ENCODE measurements at regions not wholly inside any gene's neighbourhood (a gene's known extent, or its start where the extent isn't known, plus 50 kb on each side); places are given as distances from the start of the nearest gene placed in this dataset.

DNA sequence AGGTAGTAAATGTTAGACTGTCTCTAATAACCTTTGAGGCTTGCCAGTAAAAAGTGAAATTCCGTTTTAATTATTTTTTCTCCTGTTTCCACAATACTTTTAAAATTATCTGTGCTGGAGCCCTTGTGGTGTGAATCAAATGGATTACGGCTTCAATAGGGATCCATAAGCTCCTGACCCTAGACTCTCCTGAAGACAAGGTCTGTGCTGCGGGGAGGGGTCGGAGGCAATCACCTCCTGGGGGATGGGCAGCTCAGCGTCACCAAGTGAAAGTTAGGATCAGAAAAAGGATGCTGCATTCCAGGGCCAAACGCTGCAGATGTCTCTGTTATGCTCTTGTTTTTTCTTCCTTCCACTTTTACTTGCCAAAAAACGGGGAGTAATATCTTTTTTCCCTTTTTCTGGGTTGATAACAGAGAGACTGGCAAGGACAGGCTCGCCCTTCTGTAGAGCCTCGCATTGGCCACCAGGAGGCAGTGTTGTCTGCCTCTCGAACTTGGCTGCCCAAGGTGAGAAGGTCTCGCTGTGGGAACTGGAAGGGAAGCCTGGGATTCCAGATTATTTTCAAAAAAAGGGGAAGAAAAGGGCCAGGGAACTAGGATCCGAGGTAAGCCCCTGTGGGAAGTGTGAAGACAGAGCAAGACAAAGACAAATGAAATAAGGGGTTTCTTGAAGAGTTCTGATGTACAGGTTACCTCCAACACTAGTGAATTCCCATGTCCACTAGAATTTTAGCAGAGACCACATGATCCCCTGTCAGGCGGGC is 621.9 kb downstream of the ACTR3B start:
- TF ChIP-seq, protein P1, sequence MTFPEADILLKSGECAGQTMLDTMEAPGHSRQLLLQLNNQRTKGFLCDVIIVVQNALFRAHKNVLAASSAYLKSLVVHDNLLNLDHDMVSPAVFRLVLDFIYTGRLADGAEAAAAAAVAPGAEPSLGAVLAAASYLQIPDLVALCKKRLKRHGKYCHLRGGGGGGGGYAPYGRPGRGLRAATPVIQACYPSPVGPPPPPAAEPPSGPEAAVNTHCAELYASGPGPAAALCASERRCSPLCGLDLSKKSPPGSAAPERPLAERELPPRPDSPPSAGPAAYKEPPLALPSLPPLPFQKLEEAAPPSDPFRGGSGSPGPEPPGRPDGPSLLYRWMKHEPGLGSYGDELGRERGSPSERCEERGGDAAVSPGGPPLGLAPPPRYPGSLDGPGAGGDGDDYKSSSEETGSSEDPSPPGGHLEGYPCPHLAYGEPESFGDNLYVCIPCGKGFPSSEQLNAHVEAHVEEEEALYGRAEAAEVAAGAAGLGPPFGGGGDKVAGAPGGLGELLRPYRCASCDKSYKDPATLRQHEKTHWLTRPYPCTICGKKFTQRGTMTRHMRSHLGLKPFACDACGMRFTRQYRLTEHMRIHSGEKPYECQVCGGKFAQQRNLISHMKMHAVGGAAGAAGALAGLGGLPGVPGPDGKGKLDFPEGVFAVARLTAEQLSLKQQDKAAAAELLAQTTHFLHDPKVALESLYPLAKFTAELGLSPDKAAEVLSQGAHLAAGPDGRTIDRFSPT (tag by site-specific recombination; IDR thresholded peaks at IDR 0.05): no peak
- TF ChIP-seq ZNF510 (tag by site-specific recombination; IDR thresholded peaks at IDR 0.05; ENCODE audit: insufficient replicate concordance) (no peak), MYNN (tag by site-specific recombination; IDR thresholded peaks at IDR 0.05; ENCODE audit: borderline replicate concordance) (no peak), ZNF621 (tag by site-specific recombination; IDR thresholded peaks at IDR 0.05) (no peak), ZNF394 (tag by site-specific recombination; IDR thresholded peaks at IDR 0.05; ENCODE audit: borderline replicate concordance) (no peak), ZNF138 (tag by site-specific recombination; IDR thresholded peaks at IDR 0.05; ENCODE audit: borderline replicate concordance) (no peak), ZNF350 (tag by site-specific recombination; IDR thresholded peaks at IDR 0.05) (no peak)
- TF ChIP-seq, protein P2, sequence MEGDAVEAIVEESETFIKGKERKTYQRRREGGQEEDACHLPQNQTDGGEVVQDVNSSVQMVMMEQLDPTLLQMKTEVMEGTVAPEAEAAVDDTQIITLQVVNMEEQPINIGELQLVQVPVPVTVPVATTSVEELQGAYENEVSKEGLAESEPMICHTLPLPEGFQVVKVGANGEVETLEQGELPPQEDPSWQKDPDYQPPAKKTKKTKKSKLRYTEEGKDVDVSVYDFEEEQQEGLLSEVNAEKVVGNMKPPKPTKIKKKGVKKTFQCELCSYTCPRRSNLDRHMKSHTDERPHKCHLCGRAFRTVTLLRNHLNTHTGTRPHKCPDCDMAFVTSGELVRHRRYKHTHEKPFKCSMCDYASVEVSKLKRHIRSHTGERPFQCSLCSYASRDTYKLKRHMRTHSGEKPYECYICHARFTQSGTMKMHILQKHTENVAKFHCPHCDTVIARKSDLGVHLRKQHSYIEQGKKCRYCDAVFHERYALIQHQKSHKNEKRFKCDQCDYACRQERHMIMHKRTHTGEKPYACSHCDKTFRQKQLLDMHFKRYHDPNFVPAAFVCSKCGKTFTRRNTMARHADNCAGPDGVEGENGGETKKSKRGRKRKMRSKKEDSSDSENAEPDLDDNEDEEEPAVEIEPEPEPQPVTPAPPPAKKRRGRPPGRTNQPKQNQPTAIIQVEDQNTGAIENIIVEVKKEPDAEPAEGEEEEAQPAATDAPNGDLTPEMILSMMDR (tag by site-specific recombination; IDR thresholded peaks at IDR 0.05): no peak
- TF ChIP-seq, protein P3, sequence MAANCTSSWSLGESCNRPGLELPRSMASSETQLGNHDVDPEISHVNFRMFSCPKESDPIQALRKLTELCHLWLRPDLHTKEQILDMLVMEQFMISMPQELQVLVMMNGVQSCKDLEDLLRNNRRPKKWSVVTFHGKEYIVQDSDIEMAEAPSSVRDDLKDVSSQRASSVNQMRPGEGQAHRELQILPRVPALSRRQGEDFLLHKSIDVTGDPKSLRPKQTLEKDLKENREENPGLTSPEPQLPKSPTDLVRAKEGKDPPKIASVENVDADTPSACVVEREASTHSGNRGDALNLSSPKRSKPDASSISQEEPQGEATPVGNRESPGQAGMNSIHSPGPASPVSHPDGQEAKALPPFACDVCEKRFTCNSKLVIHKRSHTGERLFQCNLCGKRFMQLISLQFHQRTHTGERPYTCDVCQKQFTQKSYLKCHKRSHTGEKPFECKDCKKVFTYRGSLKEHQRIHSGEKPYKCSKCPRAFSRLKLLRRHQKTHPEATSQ (tag by site-specific recombination; IDR thresholded peaks at IDR 0.05): no peak
- TF ChIP-seq, protein P4, sequence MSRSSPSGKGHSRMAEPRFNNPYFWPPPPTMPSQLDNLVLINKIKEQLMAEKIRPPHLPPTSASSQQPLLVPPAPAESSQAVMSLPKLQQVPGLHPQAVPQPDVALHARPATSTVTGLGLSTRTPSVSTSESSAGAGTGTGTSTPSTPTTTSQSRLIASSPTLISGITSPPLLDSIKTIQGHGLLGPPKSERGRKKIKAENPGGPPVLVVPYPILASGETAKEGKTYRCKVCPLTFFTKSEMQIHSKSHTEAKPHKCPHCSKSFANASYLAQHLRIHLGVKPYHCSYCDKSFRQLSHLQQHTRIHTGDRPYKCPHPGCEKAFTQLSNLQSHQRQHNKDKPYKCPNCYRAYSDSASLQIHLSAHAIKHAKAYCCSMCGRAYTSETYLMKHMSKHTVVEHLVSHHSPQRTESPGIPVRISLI (tag by site-specific recombination; IDR thresholded peaks at IDR 0.05): no peak
- TF ChIP-seq, protein P5, sequence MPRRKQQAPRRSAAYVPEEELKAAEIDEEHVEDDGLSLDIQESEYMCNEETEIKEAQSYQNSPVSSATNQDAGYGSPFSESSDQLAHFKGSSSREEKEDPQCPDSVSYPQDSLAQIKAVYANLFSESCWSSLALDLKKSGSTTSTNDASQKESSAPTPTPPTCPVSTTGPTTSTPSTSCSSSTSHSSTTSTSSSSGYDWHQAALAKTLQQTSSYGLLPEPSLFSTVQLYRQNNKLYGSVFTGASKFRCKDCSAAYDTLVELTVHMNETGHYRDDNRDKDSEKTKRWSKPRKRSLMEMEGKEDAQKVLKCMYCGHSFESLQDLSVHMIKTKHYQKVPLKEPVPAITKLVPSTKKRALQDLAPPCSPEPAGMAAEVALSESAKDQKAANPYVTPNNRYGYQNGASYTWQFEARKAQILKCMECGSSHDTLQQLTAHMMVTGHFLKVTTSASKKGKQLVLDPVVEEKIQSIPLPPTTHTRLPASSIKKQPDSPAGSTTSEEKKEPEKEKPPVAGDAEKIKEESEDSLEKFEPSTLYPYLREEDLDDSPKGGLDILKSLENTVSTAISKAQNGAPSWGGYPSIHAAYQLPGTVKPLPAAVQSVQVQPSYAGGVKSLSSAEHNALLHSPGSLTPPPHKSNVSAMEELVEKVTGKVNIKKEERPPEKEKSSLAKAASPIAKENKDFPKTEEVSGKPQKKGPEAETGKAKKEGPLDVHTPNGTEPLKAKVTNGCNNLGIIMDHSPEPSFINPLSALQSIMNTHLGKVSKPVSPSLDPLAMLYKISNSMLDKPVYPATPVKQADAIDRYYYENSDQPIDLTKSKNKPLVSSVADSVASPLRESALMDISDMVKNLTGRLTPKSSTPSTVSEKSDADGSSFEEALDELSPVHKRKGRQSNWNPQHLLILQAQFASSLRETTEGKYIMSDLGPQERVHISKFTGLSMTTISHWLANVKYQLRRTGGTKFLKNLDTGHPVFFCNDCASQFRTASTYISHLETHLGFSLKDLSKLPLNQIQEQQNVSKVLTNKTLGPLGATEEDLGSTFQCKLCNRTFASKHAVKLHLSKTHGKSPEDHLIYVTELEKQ (tag by site-specific recombination; IDR thresholded peaks at IDR 0.05; ENCODE audit: borderline replicate concordance): no peak
- TF ChIP-seq, protein P6, sequence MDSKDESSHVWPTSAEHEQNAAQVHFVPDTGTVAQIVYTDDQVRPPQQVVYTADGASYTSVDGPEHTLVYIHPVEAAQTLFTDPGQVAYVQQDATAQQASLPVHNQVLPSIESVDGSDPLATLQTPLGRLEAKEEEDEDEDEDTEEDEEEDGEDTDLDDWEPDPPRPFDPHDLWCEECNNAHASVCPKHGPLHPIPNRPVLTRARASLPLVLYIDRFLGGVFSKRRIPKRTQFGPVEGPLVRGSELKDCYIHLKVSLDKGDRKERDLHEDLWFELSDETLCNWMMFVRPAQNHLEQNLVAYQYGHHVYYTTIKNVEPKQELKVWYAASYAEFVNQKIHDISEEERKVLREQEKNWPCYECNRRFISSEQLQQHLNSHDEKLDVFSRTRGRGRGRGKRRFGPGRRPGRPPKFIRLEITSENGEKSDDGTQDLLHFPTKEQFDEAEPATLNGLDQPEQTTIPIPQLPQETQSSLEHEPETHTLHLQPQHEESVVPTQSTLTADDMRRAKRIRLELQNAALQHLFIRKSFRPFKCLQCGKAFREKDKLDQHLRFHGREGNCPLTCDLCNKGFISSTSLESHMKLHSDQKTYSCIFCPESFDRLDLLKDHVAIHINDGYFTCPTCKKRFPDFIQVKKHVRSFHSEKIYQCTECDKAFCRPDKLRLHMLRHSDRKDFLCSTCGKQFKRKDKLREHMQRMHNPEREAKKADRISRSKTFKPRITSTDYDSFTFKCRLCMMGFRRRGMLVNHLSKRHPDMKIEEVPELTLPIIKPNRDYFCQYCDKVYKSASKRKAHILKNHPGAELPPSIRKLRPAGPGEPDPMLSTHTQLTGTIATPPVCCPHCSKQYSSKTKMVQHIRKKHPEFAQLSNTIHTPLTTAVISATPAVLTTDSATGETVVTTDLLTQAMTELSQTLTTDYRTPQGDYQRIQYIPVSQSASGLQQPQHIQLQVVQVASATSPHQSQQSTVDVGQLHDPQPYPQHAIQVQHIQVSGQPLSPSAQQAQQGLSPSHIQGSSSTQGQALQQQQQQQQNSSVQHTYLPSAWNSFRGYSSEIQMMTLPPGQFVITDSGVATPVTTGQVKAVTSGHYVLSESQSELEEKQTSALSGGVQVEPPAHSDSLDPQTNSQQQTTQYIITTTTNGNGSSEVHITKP (tag by site-specific recombination; IDR thresholded peaks at IDR 0.05): no peak
